DOHH2 (cell line): ENCODE measurements at regions not wholly inside any gene's neighbourhood (a gene's known extent, or its start where the extent isn't known, plus 50 kb on each side); places are given as distances from the start of the nearest gene placed in this dataset.
A peak's percentile ranks its signal among the peaks of the same experiment; 100 is the strongest.

Source experiments
- H3F3A ChIP-seq: fragments of 200-600 bp; sonication (generic), shearing (Covaris generic); 2 replicates; pipeline ENCODE4 v1.6.0; 2016; ENCODE audit warnings: antibody characterized with exemption, mild to moderate bottlenecking; ENCODE audit not compliant: control insufficient read depth, insufficient read depth
- H3K27ac ChIP-seq: fragments of 200-600 bp; sonication (generic); 2 replicates; pipeline ENCODE4 v1.5.1; 2014; ENCODE audit warnings: low read depth, mild to moderate bottlenecking, low read length, moderate library complexity
- H3K27me3 ChIP-seq: fragments of 200-600 bp; sonication (generic); 2 replicates; pipeline ENCODE4 v1.6.1; 2014; ENCODE audit warnings: mild to moderate bottlenecking, low read length, mixed read lengths; ENCODE audit not compliant: control insufficient read depth
- H3K36me3 ChIP-seq: fragments of 200-600 bp; sonication (generic); 2 replicates; pipeline ENCODE4 v1.6.1; 2014; ENCODE audit warnings: mild to moderate bottlenecking, low read length, moderate library complexity, mixed read lengths; ENCODE audit not compliant: control insufficient read depth
- H3K4me1 ChIP-seq: fragments of 200-600 bp; sonication (generic); 2 replicates; pipeline ENCODE4 v1.6.1; 2014; ENCODE audit warnings: mild to moderate bottlenecking, low read length, mixed read lengths; ENCODE audit not compliant: control insufficient read depth
- H3K4me2 ChIP-seq: fragments of 200-600 bp; sonication (generic); 2 replicates; pipeline ENCODE4 v1.6.0; 2014; ENCODE audit warnings: mild to moderate bottlenecking, low read length, moderate library complexity
- H3K4me3 ChIP-seq: fragments of 200-600 bp; sonication (generic); 2 replicates; pipeline ENCODE4 v1.5.1; 2014; ENCODE audit warnings: mild to moderate bottlenecking, low read length, mixed read lengths
- H3K79me2 ChIP-seq: fragments of 200-600 bp; sonication (generic); 2 replicates; pipeline ENCODE4 v1.6.1; 2014; ENCODE audit warnings: mild to moderate bottlenecking, low read length, mixed read lengths; ENCODE audit not compliant: control insufficient read depth
- H3K9me2 ChIP-seq: fragments of 200-600 bp; sonication (generic); replicated peaks from 2 replicates; pipeline ENCODE4 v1.6.1; 2014; ENCODE audit warnings: mild to moderate bottlenecking, low read length, mixed read lengths; ENCODE audit not compliant: control insufficient read depth
- H3K9me3 ChIP-seq: fragments of 200-600 bp; sonication (generic); 2 replicates; pipeline ENCODE4 v1.6.1; 2014; ENCODE audit warnings: antibody characterized with exemption, low read length, mixed read lengths; ENCODE audit not compliant: control insufficient read depth, insufficient read depth
- H4K20me1 ChIP-seq: fragments of 200-600 bp; sonication (generic); 2 replicates; pipeline ENCODE4 v1.6.0; 2014; ENCODE audit warnings: low read depth, mild to moderate bottlenecking, antibody characterized with exemption, low read length, moderate library complexity; ENCODE audit not compliant: control insufficient read depth, insufficient read depth
- EZH2phosphoT487 ChIP-seq: fragments of 200-600 bp; sonication (generic); IDR thresholded peaks from 2 replicates; pipeline ENCODE4 v1.6.1; 2017; ENCODE audit warnings: borderline replicate concordance, mild to moderate bottlenecking, antibody characterized with exemption, low read length, moderate library complexity, mixed read lengths
- TF ChIP-seq, protein P1 (sequence below): fragments of 200-600 bp; sonication (generic); IDR thresholded peaks from one replicate; pipeline ENCODE4 v1.5.1; 2014; ENCODE audit warnings: antibody characterized with exemption, mild to moderate bottlenecking, low read depth, low read length; ENCODE audit not compliant: poor library complexity, severe bottlenecking

DNA sequence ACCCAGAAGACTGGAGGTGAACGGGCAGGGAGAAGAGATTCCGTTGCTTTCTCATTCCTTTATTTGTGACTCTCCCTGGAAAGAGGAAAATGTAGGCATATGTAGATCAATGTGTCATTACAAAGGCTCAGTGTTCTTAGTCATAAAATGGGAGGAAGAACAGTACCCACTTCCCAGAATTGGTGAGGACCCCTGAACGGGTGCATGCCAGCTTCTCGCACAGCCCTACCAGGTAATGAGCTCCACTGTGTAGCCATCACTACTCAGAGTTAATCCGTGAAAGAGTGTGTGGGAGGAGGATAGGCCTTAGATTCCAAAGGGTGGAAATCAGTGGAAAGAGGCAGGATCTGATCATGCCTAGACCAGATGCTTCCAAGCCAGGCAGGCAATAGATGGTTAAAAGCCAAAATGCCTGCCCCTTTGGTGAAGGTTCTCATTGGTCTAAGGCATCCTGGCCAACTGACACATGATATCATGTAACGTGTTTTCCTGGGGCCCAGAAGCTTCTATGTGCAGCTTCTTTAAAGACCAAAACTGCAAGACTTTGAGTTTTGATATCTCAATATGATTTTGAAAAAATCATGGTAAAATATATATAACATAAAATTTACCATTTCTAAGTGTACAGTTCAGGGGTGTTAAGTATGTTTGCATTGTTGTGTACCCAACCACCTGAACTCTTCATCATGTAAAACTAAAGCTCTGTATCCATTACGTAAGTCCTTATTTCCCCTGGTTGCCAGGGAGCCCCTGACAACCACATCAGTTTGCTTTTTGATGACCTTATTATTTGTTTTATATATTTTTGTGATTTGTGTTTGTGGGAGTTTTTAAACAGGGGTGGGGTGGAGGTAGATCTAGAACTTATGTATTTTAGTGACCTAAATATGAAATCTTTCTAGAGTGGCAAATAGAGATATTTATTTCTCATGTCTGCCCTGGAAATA is 402.2 kb upstream of the CFAP20DC start:
- Histone ChIP-seq H4K20me1 (no peaks in the 10 kb centered on the region), H3K36me3 (no peaks in the 10 kb centered on the region), H3K79me2 (no peaks in the 10 kb centered on the region), H3F3A (no peaks in the 10 kb centered on the region), H3K27me3 (no peaks in the 10 kb centered on the region), H3K9me2 (no peaks in the 10 kb centered on the region), H3K4me3 (no peak overlapping the region), H3K4me2 (peak overlapping the region; percentile 41), H3K9me3 (no peaks in the 10 kb centered on the region), H3K27ac (no peak overlapping the region), H3K4me1 (peaks cover 13% of the 10 kb centered on the region)
- TF ChIP-seq, protein P1, sequence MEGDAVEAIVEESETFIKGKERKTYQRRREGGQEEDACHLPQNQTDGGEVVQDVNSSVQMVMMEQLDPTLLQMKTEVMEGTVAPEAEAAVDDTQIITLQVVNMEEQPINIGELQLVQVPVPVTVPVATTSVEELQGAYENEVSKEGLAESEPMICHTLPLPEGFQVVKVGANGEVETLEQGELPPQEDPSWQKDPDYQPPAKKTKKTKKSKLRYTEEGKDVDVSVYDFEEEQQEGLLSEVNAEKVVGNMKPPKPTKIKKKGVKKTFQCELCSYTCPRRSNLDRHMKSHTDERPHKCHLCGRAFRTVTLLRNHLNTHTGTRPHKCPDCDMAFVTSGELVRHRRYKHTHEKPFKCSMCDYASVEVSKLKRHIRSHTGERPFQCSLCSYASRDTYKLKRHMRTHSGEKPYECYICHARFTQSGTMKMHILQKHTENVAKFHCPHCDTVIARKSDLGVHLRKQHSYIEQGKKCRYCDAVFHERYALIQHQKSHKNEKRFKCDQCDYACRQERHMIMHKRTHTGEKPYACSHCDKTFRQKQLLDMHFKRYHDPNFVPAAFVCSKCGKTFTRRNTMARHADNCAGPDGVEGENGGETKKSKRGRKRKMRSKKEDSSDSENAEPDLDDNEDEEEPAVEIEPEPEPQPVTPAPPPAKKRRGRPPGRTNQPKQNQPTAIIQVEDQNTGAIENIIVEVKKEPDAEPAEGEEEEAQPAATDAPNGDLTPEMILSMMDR = no peak

DNA sequence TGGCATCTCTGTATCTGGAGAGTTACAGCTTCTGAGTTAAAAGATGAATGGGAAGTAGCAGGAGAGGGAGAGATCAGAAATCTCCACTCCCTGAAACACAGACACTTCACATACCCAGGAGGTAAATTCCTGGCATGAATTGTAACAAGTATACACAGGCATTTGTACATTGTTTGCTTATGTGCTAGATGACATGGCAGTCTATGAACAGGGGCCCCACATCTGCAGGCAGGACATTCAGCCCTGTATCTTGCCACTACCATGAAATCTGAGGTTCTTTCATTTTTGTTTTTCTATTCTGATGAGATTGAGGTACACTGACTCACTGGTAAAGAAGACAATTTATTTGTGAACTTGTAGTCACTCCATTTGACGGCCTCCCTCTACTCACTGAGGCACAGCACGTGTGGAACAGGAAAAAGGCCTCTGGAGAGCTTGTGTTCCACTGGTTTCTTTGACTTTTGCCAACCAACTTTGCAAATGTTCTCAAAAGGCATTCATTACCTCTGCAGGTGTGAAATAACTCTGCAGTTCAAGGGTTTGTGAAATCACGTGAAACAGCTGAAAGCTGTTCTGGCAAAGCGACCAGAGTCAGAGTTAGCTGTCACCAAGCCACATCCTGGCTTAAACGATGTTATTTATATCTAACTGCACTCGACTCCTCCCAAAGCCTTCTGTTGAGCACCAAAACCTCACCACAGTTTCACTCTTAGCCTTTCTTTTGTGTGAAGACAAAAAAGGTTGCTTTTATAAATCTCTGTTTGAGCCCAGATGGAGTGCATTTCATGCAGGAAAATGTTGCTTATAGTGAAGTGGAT is 401.3 kb upstream of the CFAP20DC start:
- H3K27ac ChIP-seq = no peak overlapping the region
- H3K4me3 ChIP-seq = no peak overlapping the region

DNA sequence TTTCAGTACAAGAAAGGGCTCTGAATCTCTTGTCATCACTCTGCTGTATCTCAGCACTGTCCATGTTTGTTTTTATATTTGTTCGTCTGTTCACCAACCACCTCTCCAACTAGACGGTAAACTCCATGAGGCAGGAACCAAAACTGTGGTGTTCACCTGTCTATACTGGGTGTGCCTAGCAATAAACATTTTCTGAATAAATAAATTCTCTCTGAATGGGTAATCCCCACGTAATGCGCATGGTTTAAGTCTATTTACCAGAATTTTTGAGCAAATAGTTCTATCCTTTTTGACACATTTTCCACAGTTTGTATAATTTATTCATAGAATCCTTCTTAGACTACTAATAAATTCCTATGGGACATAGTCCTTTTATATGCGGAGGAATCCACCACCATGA is 400.6 kb upstream of the CFAP20DC start:
- no peaks in the 10 kb centered on the region for H3K9me3 ChIP-seq
- H4K20me1 ChIP-seq = no peaks in the 10 kb centered on the region
- no peak overlapping the region for H3K4me3 ChIP-seq
- no peak for TF ChIP-seq EZH2phosphoT487
- TF ChIP-seq, protein P1 = no peak
- H3K79me2 ChIP-seq = no peaks in the 10 kb centered on the region
- no peaks in the 10 kb centered on the region for H3F3A ChIP-seq
- no peaks in the 10 kb centered on the region for H3K9me2 ChIP-seq
- no peaks in the 10 kb centered on the region for H3K36me3 ChIP-seq
- H3K4me2 ChIP-seq = no peak overlapping the region
- H3K27me3 ChIP-seq = no peaks in the 10 kb centered on the region
- H3K27ac ChIP-seq = no peak overlapping the region
- H3K4me1 ChIP-seq = peaks cover 13% of the 10 kb centered on the region

More for the DNA sequence above, 401.3 kb upstream of the CFAP20DC start:
- TF ChIP-seq, protein P1 = no peak
- no peak for TF ChIP-seq EZH2phosphoT487
- no peaks in the 10 kb centered on the region for H4K20me1 ChIP-seq
- H3K9me3 ChIP-seq = no peaks in the 10 kb centered on the region
- no peaks in the 10 kb centered on the region for H3K9me2 ChIP-seq
- peak overlapping the region; percentile 41 for H3K4me2 ChIP-seq
- H3K79me2 ChIP-seq = no peaks in the 10 kb centered on the region
- H3F3A ChIP-seq = no peaks in the 10 kb centered on the region
- peaks cover 13% of the 10 kb centered on the region for H3K4me1 ChIP-seq
- no peaks in the 10 kb centered on the region for H3K27me3 ChIP-seq
- H3K36me3 ChIP-seq = no peaks in the 10 kb centered on the region
